Astrocyte (in vitro differentiated cells and primary cell): ENCODE measurements at regions not wholly inside any gene's neighbourhood (a gene's known extent, or its start where the extent isn't known, plus 50 kb on each side); places are given as distances from the start of the nearest gene placed in this dataset.

Experiments used
- CTCF ChIP-seq: IDR thresholded peaks from 2 replicates; pipeline ENCODE4 v1.5.1; 2011; ENCODE audit warnings: low read depth, mild to moderate bottlenecking, inconsistent platforms, low read length, moderate library complexity; ENCODE audit not compliant: insufficient read depth
- EZH2 ChIP-seq: IDR thresholded peaks from 2 replicates; pipeline ENCODE4 v1.6.1; 2012; ENCODE audit warnings: mild to moderate bottlenecking, low read length, inconsistent platforms; ENCODE audit not compliant: insufficient read depth

GRCh38 chr1:38153066-38153777 lies 106.6 kb upstream of the POU3F1 start:
- no peak for TF ChIP-seq EZH2
- TF ChIP-seq CTCF: no peak
